ENCODE measurements at regions not wholly inside any gene's neighbourhood (a gene's known extent, or its start where the extent isn't known, plus 50 kb on each side); places are given as distances from the start of the nearest gene placed in this dataset.

DNA sequence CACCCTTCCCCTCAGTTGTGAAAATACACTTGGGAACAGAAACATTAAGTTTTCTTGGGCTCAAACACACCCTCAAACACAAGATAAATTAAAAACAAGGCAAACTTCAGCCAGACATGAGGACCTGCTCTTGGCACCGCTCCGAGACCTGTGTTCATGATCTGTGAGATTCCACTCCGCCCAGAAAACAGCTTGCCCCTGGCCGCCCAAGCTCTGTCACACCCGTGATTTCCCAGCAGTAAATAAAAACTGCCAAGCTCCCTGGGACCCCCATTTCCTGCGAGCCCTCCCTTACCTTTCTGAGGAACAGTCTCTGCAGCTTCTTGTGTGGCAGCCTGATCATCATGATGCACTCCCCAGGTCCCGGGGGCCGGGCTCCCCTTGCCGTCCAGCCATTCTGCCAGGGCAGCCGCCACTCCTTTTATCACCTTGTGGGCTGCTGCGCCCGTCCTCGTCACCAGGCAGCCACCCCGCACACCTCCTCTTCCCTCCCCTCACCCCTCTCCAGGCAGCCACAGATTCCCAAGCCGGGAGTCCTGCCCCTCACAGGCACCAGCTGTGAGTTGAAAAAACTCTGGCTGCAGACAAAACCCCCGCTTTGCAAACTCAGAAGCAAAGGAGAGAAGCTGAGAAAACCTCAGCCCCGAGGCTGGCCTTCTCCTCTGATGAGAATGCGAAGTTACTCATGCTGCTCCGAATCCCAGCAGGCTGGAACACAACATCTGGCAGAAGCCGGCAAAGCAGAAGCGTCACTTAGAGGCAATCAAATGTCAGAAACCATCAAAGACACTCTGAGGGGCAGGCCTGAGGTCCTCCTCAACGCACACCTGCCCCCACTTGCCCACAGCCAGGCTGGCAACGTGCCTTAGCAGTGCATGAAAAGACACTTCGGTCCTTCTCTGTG is 130.4 kb upstream of the RPS6KA2 start:
- no peak for DNase-seq (ENCODE audit: low spot score)
- ATAC-seq, result no peak

DNA sequence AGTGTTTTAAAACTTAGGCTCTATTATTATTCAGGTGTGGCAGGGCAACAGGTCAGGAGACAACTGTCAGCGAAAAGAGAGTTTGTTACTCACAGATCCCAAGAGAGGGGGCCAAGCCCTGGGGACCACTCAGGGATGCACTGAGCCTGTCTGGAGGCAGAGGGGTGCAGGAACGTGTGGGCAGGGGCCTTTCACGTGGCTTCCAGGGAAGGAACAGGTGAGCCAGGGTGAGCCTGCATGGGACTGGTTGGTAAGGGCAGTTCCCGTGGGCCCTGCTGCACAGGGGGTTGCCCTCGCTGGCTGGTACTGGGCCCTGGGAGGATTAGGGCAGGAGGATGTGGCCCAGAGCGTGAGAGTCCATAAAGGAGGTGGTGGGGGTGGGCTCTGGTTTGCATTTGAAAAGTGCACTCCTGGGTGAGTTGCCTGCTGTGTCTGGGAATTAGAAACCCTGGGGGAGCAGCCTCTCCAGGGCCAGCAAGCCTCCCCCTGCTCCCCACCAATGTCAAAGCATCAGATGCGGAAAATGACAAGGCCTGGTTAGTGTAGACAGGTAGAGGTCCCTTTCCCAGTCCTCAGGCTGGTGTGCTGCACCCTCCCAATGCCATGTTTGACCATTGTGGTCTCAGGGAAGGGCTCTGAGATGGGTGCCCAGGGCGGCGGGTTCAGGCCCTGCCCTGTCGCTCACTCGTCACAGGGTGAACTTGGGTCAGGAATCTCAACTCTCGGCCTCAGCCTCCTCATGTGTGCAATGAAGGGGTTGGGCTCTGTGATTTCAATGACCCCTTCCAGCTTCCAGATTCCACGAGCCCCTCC is 127.4 kb upstream of the RPS6KA2 start:
- DNase-seq (ENCODE audit: low spot score), result no peak
- ATAC-seq, result no peak

DNA sequence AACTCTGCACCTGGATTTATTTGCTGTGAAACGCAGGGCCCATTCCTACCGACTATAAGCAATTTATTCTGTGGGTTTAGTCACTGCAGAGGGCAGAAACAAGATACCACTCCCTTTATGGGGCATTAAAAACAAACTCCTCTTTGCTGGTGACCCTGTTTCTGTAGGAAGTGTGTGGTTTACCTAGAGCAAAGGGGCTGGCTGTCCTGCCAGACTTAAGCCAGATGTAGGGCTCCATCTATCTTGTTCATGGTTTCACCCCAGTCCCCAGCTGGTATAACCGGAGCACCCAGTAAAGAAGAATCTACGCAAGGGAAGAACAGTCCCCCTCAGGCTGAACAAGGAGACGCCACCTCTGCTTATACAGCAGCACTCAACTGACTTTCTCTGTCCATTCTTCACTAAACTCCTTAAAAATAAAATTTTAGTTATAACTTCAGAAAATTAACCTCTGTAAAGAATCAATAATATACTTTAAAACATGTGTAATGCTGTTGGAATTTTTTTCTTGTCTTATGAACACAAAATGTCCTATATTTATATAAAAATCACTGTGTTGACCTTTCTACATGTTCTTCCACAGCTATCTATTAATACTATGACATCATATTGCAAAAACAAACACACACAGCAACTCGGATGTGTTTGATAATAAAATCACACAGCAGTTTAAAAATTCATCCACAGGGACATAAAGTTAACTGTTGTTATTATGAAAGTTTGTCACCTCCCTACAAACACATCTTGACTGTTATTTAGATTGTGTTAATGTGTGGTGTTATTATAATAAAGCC is 126.1 kb upstream of the RPS6KA2 start:
- DNase-seq (ENCODE audit: low spot score), result no peak
- ATAC-seq, result no peak

DNA sequence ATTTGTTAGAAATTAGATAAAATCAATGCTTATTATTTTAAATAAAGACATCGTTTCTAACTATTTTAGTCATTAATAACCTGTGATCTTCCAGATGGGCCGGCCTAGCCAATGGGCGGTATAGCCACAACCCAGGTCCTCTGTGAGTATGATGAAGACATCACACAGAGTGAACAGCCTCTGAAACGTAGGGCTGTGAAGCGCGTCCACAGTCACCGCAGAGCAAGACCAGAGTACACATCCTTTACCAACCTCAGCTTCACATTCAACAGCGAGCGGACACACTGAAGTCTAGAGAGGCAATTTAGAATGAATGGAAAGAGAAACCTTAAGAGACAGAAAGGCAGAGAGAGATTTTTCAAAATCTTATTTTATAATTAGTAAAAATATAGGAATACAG is 125.0 kb upstream of the RPS6KA2 start:
- ATAC-seq, result no peak
- no peak for DNase-seq (ENCODE audit: low spot score)

- DNase-seq (ENCODE audit: low spot score) (no peak), ATAC-seq (no peak)
Observed at GRCh38 chr6:166751051-166751595, 124.1 kb upstream of the RPS6KA2 start.

- DNase-seq (ENCODE audit: low spot score) (no peak), ATAC-seq (no peak)
Observed at GRCh38 chr6:166750108-166750793, 123.2 kb upstream of the RPS6KA2 start.

- ATAC-seq, result no peak
Observed at GRCh38 chr6:166749666-166750065, 122.6 kb upstream of the RPS6KA2 start.

GRCh38 chr6:166747644-166748595 is 120.9 kb upstream of the RPS6KA2 start:
- no peak for ATAC-seq
- no peak for DNase-seq (ENCODE audit: low spot score)

More at GRCh38 chr6:166749666-166750065, 122.6 kb upstream of the RPS6KA2 start:
- no peak for DNase-seq (ENCODE audit: low spot score)

DNA sequence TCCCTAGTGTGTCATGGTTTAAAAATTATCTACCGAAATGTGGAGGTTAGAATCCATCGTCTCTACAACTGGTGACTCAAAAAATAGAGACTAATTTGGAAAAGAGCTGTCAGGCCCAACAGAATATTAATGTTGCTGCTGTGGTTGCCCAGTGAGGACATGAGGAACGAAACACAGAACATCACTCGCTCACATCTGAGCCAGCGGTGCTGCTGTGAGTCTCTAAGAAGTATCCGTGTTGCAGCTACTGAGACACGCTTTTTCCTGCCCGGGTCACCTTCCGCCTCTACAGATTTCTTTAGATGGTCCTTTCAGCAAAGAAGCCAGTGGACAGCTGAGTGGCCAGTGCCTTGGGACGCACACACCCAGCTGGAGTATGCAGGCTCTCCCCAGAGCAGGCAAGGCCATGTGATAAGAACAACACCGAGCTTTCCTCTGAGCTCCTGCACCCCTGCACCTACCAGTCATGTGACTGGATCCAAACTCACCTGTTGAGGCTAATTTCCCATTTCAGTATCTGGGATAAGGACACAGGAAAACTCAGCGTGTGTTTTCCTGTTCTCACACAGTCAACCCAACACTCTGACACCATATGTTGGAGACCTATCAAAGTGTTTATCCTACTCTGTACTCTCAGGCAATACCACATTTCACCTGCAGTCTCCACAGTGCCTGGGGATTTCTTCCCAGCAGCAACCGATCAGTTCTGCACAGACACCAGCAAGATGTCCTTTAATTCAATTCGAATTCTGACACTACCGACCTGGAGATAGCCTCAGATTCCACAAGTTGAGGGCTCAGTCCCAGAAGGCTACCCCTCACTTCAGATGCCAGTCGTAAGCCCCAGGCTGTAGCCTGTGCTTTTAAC is 119.0 kb upstream of the RPS6KA2 start:
- DNase-seq (ENCODE audit: low spot score) (no peak), ATAC-seq (no peak)

GRCh38 chr6:166744223-166745134 is 117.4 kb upstream of the RPS6KA2 start:
- DNase-seq (ENCODE audit: low spot score) (no peak), ATAC-seq (no peak)

DNA sequence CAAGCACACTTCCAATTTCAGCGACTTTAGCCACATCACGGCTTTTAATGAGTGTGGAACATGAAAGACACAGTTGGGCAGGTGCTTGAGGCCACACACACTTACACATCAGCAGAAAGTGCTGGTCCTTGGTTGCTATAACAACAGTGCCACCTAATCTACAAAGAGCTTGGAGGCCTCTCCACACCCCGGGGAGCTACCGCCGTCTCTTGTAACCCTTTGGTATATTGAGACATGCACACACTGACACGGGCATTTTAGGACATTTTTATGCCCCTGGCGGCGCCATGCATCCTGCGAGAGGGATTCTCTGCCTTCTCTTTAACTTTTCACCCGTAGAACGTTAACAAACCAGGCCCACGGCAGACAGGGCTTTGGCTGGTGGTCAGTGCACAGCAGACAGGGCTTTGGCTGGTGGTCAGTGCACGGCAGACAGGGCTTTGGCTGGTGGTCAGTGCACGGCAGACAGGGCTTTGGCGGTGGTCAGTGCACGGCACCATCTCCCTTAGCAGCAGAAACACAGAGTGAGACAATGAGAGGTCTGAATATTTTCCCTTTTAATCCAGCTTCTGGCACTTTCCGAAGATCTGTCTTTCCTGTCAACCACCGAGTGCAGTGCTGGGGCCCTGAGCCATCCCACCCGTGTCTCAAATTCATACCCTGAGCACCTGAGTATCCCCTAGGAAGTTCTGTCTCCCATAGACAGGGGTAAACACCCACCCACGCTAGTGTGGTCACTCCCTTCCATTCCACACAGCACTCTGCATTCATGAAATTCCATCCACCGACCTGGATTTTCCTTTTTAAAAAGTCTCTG is 116.6 kb upstream of the RPS6KA2 start:
- ATAC-seq (no peak), DNase-seq (ENCODE audit: low spot score) (no peak)

DNA sequence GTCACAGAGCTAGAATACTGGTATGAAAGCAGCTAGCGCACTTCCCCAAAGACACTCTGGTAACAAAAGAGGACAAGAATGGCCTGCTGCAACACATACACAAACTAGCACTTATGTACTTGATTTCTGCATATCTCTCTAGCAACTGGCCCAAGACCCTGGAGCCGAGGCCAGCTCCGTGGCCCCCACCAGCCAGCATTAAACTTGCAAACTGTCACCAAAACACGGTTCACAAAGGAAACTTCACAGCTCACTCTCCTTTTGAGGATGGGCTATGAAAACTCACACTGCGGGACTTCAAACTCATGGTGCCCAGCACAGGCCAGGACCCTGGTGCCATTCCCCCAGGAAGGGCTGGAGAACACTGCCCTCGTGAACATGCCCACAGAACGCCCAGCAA is 115.9 kb upstream of the RPS6KA2 start:
- ATAC-seq (no peak), DNase-seq (ENCODE audit: low spot score) (no peak)

- DNase-seq (ENCODE audit: low spot score), result no peak
- no peak for ATAC-seq
Observed at GRCh38 chr6:166739976-166740318, 112.9 kb upstream of the RPS6KA2 start.

DNA sequence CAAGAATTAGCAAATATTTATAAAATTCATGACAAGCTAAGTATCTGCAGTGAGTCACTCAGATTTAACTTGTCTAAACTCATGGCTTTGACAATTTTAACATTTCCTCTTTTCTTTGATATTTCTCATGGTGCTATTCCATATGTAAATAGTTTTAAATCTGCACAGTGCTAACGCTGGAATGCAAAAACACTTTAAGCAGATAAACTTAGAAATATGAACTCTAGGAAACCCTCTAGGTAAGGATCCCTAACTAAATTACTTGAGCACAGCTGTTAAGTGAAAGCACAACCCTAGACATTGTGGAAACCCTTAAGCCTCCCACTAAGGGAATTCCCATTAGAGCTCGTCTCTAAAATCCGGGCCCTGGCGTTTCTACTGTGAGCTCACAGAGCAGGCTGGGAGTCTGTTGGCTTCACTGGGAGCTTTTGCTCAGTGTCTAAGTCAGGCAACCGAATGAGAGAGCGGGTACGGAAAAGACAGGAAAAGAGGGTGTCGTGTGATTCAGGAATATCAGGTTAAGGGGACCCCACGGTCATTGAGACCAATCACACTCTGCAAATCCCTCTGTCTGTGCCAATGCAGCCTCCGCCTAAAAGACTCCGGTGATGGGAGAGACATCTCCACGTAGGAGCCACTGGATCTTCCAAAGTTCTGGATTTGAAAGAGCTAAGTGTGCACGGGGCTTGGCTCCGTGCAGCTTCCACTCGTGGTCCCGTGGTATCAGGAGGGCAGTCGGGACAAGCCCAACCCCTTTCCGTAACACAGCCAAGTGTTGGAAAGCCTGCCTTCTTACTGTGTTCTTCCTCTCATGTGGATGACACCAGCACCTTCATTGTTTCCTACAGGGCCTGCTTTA is 112.3 kb upstream of the RPS6KA2 start:
- ATAC-seq (no peak), DNase-seq (ENCODE audit: low spot score) (no peak)

GRCh38 chr6:166738386-166739116 is 111.5 kb upstream of the RPS6KA2 start:
- DNase-seq (ENCODE audit: low spot score), result no peak
- ATAC-seq, result no peak
